ENCODE measurements at regions not wholly inside any gene's neighbourhood (a gene's known extent, or its start where the extent isn't known, plus 50 kb on each side); places are given as distances from the start of the nearest gene placed in this dataset.

DNA sequence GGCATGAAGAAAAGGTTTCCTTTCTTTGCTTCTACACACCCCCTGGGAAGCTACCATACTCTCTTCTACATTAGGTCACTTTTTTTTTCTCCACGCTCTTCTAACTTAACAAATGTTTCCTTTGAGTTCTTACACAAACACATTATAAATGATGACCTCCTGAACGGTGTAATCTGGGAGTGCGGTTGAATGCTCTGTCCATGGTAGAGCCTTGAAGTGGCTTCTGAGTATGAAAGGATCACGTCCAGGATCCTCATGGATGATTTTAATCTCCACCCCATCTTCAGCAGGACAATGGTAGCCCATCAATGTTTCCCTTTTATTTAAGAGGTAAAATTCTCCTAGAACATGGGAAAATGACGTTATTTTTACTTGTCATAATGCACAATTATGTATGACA is 587.3 kb downstream of the SEMA5A start:
- TF ChIP-seq CTCF (IDR thresholded peaks at IDR 0.05) = no peak
- TF ChIP-seq, protein P1, sequence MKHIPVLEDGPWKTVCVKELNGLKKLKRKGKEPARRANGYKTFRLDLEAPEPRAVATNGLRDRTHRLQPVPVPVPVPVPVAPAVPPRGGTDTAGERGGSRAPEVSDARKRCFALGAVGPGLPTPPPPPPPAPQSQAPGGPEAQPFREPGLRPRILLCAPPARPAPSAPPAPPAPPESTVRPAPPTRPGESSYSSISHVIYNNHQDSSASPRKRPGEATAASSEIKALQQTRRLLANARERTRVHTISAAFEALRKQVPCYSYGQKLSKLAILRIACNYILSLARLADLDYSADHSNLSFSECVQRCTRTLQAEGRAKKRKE (CRISPR knock-in tag; IDR thresholded peaks at IDR 0.05; ENCODE audit: low read depth) = no peak
- no peak for TF ChIP-seq JUN (IDR thresholded peaks at IDR 0.05)
- TF ChIP-seq SREBF2 (IDR thresholded peaks at IDR 0.05) = no peak
- no peak for TF ChIP-seq JUNB (IDR thresholded peaks at IDR 0.05)
- no peak for TF ChIP-seq SMC3 (IDR thresholded peaks at IDR 0.05)
- no peak for TF ChIP-seq NFE2L2 (conservative IDR thresholded peaks at IDR 0.05; ENCODE audit: low read length)
- TF ChIP-seq, protein P2, sequence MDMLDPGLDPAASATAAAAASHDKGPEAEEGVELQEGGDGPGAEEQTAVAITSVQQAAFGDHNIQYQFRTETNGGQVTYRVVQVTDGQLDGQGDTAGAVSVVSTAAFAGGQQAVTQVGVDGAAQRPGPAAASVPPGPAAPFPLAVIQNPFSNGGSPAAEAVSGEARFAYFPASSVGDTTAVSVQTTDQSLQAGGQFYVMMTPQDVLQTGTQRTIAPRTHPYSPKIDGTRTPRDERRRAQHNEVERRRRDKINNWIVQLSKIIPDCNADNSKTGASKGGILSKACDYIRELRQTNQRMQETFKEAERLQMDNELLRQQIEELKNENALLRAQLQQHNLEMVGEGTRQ (IDR thresholded peaks at IDR 0.05) = no peak
- no peak for TF ChIP-seq POLR2A (IDR thresholded peaks at IDR 0.05; ENCODE audit: low read length)
- no peak for TF ChIP-seq CEBPB (IDR thresholded peaks at IDR 0.05)
- TF ChIP-seq MAX (IDR thresholded peaks at IDR 0.05) = no peak
- no peak for TF ChIP-seq NR3C1 (IDR thresholded peaks at IDR 0.05)
